Astrocyte (in vitro differentiated cells and primary cell): ENCODE measurements at regions not wholly inside any gene's neighbourhood (a gene's known extent, or its start where the extent isn't known, plus 50 kb on each side); places are given as distances from the start of the nearest gene placed in this dataset.

Source experiments
- CTCF ChIP-seq: IDR thresholded peaks from 2 replicates; pipeline ENCODE4 v1.5.1; 2011; ENCODE audit warnings: low read depth, mild to moderate bottlenecking, inconsistent platforms, low read length, moderate library complexity; ENCODE audit not compliant: insufficient read depth
- EZH2 ChIP-seq: IDR thresholded peaks from 2 replicates; pipeline ENCODE4 v1.6.1; 2012; ENCODE audit warnings: mild to moderate bottlenecking, low read length, inconsistent platforms; ENCODE audit not compliant: insufficient read depth

GRCh38 chr18:64276311-64277090 is 127.6 kb upstream of the LINC00305 start:
- TF ChIP-seq CTCF (no peak), EZH2 (no peak)
